GM18499 (cell line): ENCODE measurements at regions not wholly inside any gene's neighbourhood (a gene's known extent, or its start where the extent isn't known, plus 50 kb on each side); places are given as distances from the start of the nearest gene placed in this dataset.

Experiments
- ATAC-seq: cut with Tn5 transposase; IDR thresholded peaks from one replicate; pipeline ENCODE4 v1.9.1; 2021; ENCODE audit warnings: moderate number of reproducible peaks; ENCODE audit not compliant: insufficient read depth, unreplicated experiment

DNA sequence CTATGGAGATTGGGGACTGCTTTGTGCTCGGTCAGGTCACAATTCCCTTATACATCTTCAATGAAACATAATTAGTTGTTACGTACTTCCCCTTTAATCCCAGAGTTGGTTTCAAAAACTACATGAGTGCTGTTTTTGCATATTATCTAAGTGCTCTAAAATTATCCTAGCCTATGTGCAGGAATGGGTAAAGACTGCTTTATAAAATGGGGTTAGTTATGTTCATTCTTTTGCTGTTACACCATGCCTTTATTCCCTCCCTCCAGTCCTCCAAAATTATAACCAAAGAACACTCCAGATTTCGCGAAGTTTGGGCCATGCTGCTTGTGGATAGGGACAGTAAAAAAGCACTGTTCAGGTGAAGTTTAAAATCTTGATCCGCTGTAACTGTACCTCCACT, 173.9 kb upstream of the SNX7 start:
- ATAC-seq: no peak

DNA sequence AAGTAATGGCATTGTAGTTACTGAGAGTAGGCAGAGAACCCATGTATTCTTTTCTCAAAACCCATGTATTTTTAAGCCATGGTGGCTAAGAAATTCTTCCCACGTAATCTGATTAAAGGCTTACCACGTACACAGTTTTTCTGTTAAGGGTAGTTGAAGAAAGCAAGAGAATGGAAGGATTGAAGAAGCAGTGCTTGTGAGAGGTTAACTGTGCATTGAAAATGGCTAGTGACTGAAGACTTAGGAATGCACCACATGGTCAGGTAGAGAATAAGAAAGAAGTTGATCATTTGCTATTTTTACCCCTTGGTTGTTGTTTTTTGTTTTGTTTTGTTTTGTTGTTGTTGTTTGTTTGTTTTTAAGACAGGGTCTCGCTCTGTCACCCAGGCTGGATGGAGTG, 178.9 kb upstream of the SNX7 start:
- ATAC-seq: no peak

DNA sequence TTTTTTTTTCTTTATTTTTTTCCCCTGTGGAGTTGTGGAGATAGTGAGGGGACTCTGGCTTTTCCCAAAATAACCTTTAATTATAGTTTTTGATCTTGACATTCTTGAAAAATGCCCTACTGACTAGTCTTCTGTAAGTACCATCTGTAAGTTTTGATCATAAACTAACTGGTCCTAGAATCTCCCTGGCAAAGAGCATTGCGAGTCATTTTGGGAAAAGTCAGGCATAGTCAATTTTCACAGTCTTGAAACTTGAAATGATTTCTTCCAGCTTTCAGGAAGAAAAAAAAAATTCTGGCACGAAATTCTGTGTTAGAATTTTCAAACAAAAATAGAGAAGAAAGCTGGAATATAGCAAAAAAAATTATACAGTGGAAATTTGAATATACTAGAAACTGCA, 181.2 kb upstream of the SNX7 start:
- no peak for ATAC-seq

DNA sequence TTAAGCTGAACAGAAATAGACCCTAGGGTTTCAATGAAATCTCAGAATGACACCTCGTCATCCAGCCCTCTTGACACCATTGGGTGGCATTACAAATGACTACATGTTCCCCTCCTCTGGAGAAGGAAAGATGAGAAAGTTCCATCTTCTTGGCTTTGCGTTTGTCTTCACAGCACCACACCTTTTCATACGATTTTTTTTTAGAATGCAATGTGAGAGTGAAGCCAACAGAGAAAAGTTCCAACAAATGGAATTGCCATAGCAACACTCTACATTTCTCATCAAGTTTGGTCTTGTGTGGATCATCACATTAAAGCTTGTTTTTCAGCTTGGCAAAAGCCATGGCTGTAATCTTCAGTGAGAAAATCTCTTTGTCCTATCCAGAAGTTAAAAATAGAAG, 183.4 kb upstream of the SNX7 start:
- no peak for ATAC-seq

DNA sequence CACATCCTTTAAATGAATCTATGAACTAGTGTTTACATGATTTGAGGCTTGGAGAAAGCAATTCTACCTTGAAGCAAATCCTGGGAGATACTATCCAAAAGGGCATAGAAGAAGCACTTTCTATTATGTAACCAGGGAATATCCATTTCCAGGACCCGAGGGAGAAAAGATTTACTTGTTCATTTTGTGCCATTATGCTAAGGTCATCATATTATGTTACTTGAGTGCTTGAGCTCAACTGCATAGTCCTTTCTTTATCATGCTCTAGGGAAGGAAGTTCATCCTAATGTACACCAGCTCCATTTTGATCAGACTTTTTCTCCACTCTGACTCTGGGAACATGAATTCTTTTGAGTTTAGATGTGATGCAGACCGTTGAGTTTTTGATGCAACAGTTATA, 188.6 kb upstream of the SNX7 start:
- no peak for ATAC-seq

DNA sequence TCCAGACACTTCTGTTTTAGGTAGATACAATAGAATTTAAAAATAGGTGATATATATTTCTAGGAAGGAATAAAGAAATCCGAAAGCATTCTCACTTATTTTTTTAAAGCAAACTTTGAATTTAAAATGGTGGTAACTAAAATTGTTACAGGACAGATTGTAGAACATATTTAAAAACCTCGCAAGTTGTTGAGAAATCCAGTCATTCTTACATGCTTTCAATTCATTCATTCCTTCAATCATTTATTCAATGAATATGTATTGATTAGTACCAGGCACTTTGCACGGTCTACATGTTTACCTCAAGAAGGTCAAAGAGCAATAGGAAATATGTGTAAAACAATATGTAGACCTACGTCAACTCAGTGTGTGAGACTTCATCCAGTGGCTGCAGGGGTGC, 189.9 kb upstream of the SNX7 start:
- no peak for ATAC-seq

DNA sequence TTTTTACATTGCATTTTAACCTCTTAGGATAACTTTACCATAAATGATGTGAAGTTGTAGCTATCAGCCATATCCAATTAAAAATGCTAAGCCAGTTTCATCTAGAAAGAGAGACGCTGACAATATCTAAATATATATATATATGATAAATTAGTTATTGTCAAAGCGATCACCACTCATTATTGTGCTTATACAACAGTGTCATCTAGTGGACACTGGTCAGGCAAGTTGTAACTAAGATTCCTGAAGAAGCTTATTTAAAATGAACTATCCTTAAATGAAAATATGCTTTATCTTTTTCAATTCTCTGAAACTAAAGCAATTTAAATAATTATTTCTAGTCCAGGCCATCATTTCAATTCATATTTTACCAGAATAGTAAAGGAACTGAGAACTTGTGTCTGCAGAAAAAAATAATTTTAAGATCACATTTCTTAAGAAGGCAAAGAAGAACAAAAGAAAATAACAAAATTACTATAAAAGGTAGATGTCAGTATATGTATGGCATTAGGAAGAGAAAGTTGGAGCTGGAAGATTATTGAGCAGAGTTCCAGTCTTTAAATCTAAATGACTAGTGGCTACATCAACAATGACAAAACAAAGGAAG, 193.3 kb upstream of the SNX7 start:
- ATAC-seq: no peak

DNA sequence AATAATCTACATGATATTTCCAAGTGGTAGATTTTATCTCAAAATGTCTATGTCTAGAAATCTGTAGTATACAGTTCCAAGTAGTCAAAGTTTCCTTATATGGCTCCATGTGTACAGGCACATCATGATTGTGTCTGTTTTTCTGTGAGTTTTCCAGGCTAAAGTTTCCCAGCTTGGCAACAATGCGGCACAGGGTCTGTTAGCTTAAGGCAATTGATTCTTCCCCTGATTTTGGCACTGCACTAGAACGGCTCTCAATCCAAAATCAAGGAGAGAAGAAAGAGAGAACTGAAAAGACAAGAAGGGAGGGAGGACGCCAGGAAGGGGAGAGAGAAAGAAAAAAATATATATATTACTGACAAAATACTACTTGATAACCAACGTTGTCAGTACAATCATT, 193.9 kb upstream of the SNX7 start:
- no peak for ATAC-seq

DNA sequence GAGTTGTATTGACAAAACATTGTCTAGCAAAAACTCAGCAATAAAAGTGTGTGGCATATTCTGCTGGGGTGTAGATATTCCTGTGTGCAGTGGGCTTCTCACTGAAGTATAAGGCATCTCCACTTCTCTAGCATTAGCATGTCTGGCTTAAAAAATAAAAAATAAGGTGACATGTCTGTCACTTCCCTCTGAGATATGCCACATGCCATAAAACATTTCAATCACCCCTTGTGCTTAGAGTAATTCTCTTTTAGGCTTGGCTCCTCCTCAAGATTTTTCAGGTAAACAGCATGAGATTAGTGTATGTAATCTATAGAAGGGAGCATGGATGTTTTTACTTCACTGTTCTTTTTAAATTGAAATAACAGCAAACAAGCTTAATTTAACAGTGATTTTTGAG, 194.4 kb upstream of the SNX7 start:
- ATAC-seq: no peak

DNA sequence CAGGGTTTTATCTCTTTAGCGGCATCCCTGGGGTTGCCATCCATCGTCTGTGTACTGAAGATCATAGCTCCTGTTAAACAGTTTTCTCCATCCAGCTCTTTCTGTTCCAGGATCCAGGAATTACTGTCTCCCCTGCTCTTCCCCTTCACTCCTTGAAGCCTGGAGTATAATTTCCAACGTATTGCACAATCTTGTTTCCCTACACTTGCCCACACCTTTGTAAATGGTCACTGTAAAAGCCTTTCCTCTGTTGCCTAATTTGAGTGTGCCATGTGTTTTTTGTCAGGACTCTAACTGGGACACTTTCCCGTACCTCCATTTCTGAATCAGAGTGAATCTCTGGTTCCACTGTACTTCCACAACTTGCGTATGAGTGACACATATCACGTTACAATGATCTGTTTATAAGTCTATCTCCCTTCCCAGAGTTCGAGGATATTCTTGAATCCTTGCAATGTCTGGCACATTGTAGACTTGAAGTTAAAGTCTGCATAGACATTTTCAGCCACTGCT, 199.6 kb upstream of the SNX7 start:
- ATAC-seq: no peak

DNA sequence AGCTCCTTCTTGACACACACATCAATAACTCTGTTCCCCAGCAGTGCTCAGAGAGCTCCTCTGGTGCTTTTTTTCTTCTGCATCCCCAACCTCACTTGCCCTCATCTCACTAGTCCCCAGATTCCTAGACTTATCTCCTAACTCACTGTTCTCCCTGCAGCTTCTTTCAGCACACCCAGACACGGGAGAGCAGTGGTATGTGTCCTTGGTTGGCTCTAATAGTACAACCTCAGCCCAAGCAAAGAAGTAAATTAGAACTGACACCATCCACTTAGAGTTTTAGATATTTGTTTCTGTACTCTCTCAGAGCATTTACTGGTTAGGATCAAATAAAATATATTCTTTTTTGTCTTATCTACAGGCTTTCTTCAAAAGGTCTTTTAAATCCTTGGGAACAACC, 201.4 kb upstream of the SNX7 start:
- ATAC-seq: no peak

DNA sequence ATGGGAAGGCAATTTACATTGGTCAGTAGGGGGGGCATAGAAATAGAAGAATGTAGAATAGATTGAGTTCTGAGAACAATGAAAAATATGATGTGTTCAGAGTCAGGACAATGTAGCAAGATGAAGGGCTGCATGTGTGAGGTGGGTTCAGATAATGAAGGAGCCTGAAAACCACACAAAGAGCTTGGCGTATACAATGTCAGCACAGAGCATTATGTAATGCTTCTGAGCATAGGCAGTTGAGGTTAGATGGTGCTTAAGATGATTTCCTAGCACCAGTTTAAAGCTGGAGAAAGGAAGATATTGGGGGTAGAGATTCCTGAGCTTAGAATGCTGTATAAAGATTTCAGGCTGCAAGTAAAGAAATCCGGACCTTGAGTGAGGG, 202.0 kb upstream of the SNX7 start:
- ATAC-seq: no peak

DNA sequence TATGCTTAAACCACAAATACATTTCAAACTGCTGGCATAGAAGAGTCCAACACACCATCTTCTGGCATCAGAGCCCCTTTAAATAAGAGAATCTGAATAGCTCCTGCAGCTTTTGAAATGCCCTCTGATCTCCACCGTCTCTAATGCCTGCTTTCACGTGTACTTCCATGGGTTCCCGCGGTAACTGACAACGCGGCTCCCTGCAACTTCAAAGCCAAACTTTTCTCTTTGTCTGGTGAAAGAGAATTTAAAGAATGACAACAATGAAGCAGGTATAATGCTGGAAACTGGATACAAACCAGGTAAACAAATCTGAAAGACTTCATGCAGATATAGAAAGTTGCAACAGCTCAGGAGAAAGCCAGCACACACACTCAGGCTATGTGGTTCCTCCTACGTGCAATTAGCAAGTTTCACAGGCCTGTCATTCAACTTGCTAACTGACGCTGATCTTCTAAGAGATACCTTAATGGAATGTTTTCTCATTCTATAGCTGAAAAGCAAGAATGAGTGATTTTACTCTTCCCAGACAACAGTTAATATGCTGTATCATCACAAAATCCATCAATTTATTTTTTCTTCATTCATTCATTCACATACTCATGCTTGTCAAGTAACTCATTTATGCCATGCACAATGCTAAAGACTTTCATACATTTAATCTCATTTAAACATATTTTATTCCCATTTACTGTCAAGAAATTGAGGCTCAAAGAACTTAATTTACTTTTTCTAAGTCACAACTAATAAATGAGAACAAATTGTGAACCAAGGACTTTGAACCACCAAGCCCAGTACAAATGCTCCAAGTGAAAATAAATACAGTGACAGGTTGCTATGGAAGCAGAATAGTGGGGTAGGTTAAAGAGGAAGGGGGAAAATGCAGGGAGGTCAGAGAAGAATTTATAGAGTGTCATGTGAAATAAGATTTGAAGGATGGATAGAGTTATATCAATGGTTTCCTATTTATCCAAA, 202.7 kb upstream of the SNX7 start:
- ATAC-seq: no peak

DNA sequence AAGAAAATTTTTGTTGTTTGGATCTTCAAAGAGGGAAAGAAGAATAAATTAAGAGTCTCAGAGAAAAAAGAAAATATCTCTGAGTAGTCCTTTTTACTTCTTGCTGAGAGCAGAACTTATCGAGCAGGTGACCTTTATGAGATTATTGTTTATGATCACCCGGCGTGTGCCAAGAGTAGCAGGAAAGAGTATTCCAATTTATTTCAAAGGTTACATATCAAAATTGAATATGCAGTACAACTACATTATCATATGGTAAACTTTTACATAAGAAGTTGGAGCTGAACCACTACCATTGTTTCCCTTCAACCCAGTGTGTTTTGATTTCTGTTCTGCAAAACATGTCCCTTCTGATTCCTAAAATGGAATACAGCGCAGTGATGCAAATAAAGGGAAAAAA, 204.3 kb upstream of the SNX7 start:
- no peak for ATAC-seq

DNA sequence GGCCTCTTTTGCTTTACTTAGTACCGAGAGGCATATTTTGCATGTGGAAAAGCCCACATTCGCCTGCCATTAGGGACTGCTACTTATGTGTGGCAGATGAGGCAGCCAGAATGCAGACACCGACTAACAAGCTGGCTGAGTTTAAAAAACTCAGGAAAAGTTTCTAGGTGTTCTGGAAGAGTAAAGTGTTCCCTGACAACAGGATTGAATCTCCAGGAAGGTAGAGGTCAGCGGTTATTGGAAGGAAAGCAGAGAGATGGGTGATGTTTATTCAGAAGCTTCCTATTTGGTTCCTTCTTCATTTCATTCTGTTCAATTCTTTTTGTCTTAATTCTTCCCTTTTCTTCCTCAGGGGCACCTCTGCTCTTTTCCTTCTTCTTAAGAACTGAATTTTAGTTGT, 206.9 kb upstream of the SNX7 start:
- no peak for ATAC-seq

DNA sequence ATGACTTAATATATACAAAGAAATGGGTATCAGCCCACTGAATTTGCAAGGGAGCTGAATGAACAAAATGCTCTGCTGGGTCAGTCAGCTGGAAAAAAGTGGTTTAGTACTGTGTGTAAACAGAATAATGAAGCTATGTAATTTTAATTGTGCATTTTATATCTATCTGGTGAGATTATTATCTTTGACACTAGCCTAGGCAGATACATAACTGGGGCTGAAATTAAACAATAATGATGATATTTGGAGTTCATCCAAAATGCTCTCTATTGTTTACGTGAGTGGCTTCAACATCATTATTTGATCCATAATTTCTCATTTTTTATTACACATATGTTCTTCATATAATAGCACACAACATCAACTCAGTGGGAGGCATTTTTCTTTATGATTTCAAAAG, 208.5 kb upstream of the SNX7 start:
- ATAC-seq: no peak

DNA sequence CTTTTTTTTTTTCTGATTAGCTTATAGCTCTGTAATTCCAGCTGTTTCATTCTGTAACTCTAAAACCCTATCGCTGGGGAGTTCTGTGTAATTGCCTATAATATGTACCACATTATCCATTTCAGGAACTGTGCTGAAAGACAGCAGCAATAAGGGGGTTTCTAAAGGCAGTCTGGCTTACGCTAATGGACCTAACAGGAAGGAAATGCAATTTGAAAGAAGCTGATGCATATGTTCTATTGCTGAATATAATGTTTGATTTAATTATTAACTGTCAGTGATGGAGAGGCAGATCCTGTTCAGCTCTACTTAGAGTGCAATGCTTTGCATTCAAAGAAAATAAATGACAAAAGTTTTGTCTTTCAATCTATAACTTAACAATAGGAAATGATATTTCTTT, 209.4 kb upstream of the SNX7 start:
- ATAC-seq: no peak

DNA sequence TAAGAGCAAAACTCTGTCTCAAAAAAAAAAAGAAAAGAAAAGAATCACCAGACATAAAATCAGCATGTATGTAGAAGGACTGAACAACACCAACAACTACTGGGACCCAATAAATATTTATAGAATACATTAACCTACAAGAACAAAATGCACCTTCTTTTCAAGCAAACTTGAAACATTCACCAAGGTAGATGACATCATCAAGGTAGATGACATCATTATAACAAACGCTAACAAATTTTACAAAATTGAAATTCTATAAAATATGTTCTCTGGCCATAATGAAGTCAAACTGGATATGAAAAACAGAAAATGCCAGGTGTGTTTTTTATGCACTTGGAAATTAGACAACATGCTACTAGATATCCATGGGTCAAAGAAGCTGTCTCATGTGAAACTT, 220.2 kb upstream of the SNX7 start:
- ATAC-seq: no peak

DNA sequence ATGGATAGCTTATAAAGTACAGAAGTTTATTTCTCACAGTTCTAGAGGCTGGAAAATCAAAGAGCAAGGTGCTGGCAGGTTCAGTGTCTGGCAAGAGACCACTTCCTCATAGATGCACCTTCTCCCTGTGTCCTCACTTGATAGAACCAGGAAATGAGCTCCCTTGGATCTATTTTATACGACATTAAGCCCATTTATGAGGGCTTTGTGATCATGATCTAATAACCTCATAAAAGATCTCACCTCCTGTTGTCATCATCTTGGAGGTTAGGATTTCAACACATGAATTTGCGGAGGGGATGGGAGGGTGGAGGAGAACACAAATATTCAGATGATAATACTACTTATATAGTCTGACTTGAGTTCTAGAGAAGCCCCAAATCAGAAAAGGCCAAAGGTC, 222.1 kb upstream of the SNX7 start:
- ATAC-seq: no peak

DNA sequence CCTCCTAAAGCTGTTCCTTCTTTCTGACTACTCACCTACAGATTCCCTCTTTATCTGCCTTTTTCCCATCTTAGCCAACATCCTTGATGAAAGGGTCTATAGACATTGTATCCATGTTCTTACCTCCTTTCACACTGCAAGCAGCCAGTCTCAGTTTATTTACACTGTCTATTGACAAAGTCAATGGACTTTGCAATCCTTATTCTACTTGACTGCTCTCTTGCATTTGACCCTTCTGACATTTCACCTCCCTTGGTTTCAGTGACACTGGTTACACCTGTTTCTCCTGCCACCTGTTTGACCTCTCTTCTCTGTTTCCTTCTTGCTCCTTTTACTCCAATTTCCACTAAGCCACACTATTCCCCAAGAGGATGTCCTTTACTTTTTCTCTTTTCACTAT, 224.0 kb upstream of the SNX7 start:
- ATAC-seq: no peak

DNA sequence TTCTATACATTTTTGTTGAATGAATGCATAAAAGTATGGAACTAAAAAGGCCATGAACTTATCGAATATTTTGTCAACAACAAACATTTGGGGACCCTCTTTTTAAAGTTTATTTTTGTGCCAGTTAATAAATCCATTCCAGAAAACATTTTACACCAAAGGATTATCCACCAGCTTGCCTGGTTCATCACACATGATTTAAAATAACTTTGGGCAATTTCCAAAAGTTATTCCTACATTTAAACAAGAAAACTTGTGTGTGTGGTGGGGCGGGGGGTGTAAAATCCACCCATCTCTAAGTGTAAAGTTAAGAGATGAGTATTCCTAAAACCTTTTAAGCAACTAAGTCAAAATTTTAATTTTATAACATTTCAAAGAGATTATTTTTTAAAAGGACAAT, 224.5 kb upstream of the SNX7 start:
- no peak for ATAC-seq

DNA sequence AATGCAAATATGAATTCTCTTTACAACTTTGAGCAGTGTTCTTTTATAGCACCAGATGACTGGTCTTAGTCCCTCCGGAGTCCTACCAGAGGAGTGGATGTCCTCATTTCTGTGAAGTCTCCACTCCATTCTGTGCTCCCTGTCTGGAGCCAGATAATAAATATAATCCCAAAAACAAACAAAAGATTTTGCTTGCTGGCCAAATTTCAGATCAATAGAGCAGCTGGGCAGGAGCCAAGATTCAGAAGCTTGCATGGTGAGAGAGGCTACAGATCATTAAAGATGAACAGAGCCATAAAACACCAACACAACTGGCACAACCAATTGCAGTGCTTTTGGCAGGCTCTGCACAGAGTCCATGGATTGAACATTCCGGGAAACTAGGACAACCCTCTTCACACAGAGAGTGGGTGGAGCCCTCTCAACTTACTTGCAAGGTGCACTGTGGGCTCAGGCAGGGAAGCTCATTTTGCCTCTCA, 231.5 kb upstream of the SNX7 start:
- no peak for ATAC-seq
